HUES6 (cell line): ENCODE measurements at regions not wholly inside any gene's neighbourhood (a gene's known extent, or its start where the extent isn't known, plus 50 kb on each side); places are given as distances from the start of the nearest gene placed in this dataset.
"Not testable (repeated sequence)": the region's sequence is repeated elsewhere in the genome, so short reads cannot be mapped to it uniquely, and the experiment has no call there.

Source experiments
- H3K27ac ChIP-seq: 2 replicates; pipeline ENCODE4 v1.7.0; 2013; ENCODE audit warnings: low read depth, mild to moderate bottlenecking, low read length, inconsistent platforms
- H3K27me3 ChIP-seq: 2 replicates; pipeline ENCODE4 v1.6.1; 2013; ENCODE audit warnings: low read length; ENCODE audit not compliant: control insufficient read depth, insufficient read depth
- H3K36me3 ChIP-seq: 2 replicates; pipeline ENCODE4 v1.6.1; 2013; ENCODE audit warnings: low read length; ENCODE audit not compliant: control insufficient read depth, insufficient read depth
- H3K4me1 ChIP-seq: 2 replicates; pipeline ENCODE4 v1.6.1; 2013; ENCODE audit warnings: low read length; ENCODE audit not compliant: control insufficient read depth, insufficient read depth
- H3K4me3 ChIP-seq: 2 replicates; pipeline ENCODE4 v1.5.1; 2013; ENCODE audit warnings: low read depth, low read length
- H3K9ac ChIP-seq: one replicate; pipeline ENCODE4 v1.6.1; 2013; ENCODE audit warnings: mild to moderate bottlenecking, low read length
- H3K9me3 ChIP-seq: 2 replicates; pipeline ENCODE4 v1.6.1; 2013; ENCODE audit warnings: low read depth, low read length; ENCODE audit not compliant: control insufficient read depth, insufficient read depth

DNA sequence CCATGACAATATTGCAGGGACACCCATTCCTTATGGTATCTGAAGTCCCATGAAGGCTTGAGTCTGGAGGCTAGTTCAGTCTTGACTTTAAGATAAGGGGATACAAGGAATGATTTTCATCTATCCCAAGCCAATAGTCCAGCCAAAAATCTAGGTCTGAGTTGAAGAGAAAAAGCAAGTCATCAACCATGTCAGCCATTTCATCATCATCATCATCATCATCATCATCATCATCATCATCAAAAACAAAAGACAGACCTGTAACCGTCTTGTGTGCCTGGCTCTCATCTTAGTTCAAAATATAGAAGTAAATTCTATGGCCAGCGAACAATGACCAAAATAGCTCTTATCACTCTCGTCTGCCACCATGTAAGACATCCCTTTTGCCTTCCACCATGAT lies 59.5 kb upstream of the FAM90A26 start:
- not testable (repeated sequence) for H3K27me3 ChIP-seq, H3K27ac ChIP-seq, H3K9ac ChIP-seq, H3K4me3 ChIP-seq, H3K36me3 ChIP-seq, H3K4me1 ChIP-seq, H3K9me3 ChIP-seq

DNA sequence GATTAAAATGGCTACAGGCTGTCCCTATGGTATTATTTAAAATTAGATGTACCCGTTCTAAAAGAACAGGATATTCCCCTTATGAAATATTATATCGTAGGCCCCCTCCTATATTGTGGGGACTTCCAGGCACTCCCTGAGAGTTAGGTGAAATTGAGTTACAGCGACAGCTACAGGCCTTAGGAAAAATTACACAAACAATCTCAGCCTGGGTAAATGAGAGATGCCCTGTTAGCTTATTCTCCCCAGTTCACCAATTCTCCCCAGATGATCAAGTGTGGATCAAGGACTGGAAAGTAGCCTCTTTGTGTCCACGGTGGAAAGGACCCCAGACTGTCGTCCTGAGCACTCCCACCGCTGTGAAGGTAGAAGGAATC lies 67.1 kb upstream of the FAM90A26 start:
- not testable (repeated sequence) for H3K9ac ChIP-seq, H3K9me3 ChIP-seq, H3K4me1 ChIP-seq, H3K27ac ChIP-seq, H3K36me3 ChIP-seq, H3K4me3 ChIP-seq, H3K27me3 ChIP-seq

DNA sequence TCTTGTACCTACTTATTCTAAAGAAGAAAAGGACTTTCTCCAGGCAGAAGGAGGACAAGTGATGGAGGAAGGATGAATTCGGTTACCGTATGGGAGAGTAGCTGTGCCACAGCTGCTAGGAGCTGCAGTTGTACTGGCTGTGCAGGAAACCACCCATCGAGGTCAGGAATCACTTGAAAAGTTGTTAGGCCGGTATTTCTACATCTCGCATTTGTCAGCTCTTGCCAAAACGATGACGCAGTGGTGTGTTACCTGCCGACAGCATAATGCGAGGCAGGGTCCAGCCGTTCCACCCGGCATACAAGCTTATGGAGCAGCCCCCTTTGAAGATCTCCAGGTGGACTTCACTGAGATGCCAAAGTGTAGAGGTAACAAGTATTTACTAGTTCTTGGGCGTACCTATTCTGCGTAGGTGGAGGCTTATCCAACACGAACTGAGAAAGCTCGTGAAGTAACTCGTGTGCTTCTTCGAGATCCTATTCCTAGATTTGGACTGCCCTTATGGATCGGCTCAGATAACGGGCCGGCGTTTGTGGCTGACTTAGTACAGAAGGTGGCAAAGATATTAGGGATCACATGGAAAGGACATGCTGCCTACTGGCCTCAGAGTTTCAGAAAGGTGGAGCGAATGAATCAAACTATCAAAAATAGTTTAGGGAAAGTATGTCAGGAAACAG lies 67.6 kb upstream of the FAM90A26 start:
- H3K36me3 ChIP-seq, H3K4me3 ChIP-seq, H3K9ac ChIP-seq, H3K27me3 ChIP-seq, H3K4me1 ChIP-seq, H3K9me3 ChIP-seq, H3K27ac ChIP-seq: not testable (repeated sequence)

DNA sequence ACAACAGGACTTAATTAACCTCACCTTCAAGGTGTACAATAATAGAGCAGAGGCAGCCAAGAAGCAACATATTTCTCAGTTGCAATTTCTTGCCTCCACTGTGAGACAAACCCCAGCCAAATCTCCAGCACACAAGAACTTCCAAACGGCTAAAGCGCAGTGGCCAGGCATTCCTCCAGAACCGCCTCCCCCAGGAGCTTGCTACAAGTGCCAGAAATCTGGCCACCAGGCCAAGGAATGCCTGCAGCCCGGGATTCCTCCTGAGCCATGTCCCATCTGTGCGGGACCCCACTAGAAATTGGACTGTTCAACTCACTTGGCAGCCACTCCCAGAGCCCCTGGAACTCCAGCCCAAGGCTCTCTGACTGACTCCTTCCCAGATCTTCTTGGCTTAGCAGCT lies 73.9 kb upstream of the FAM90A26 start:
- H3K27me3 ChIP-seq, H3K9ac ChIP-seq, H3K4me3 ChIP-seq, H3K36me3 ChIP-seq, H3K9me3 ChIP-seq, H3K27ac ChIP-seq, H3K4me1 ChIP-seq: not testable (repeated sequence)

DNA sequence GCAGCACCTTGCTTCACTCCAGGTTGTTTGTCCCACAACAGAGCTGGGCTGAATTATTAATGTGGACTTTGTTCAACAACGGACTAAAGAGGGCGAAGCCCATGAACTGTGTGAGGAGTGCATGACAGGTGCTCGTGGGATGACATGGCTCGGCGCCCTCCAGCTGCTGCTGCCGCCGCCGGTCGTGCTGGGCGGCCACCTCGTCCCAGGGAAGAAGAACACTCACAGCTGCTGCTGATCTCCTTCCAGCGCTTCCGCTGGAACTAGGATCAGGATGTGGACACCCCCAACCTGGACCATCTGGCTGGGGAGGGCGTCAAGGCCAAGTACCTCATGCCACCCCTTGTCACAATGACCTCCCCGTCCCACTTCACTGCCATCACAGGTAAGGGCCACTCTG lies 91.4 kb upstream of the FAM90A26 start:
- not testable (repeated sequence) for H3K27ac ChIP-seq, H3K36me3 ChIP-seq, H3K9ac ChIP-seq, H3K4me1 ChIP-seq, H3K27me3 ChIP-seq, H3K4me3 ChIP-seq
- peaks cover 11% of the 10 kb centered on the region for H3K9me3 ChIP-seq

DNA sequence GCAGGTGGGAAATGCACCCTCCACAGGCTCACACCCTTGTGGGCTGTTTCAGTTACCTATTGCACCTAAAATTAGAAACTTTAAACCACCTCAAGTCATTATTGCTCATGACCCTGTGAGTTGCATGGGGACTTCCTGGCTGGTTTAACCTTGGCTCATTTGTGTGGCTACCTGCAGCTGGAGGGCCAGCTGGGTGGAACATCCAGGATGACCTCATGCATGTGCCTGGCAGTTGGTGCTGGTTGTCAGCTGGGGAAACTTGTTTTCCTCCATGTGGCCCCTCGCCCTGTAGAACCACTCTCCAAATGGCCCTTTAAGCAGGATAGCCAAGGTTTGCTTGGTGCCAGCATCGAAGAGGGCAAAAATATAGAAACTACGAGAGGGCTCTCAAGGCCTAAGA lies 93.2 kb upstream of the FAM90A26 start:
- not testable (repeated sequence) for H3K4me3 ChIP-seq, H3K27ac ChIP-seq

DNA sequence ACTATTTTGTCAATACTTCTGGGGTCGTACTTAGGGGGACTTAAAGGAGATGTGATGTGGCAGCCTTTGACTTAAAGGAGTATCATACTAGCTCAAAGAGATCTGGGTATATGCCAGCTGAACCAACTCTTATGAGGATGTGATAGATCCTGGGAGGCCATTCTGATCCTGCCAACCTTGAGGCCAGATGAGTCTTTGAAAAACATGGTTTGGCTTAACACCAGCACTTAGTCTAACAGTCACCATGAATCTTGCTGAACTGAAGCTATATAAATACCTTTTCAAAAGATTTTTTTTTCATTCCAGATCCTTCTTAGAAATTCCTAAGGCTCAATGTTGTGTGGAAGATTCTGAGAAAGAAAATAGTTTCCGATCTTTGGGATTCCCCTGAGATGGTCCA lies 93.7 kb upstream of the FAM90A26 start:
- H3K9ac ChIP-seq, H3K4me1 ChIP-seq, H3K27ac ChIP-seq, H3K36me3 ChIP-seq, H3K27me3 ChIP-seq, H3K4me3 ChIP-seq: not testable (repeated sequence)
- peaks cover 11% of the 10 kb centered on the region for H3K9me3 ChIP-seq

More for the DNA sequence above, 93.2 kb upstream of the FAM90A26 start:
- peaks cover 11% of the 10 kb centered on the region for H3K9me3 ChIP-seq
- not testable (repeated sequence) for H3K4me1 ChIP-seq, H3K36me3 ChIP-seq, H3K27me3 ChIP-seq, H3K9ac ChIP-seq

DNA sequence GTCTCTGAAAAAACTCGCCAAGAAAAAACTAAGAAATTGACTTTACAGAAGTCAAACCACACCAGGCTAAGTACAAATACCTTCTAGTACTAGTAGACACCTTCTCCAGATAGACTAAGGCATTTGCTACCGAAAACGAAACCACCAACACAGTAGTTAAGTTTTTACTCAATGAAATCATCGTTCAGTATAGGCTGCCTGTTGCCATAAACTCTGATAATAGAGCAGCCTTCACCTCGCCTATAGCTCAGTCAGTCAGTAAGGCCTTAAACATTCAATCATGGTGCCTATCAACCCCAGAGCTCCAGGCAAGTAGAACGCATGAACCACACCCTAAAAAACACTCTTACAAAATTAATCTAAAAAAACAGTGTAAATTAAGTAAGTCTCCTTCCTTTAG lies 96.8 kb upstream of the FAM90A26 start:
- not testable (repeated sequence) for H3K36me3 ChIP-seq, H3K9ac ChIP-seq, H3K4me3 ChIP-seq, H3K27me3 ChIP-seq, H3K4me1 ChIP-seq, H3K9me3 ChIP-seq, H3K27ac ChIP-seq

DNA sequence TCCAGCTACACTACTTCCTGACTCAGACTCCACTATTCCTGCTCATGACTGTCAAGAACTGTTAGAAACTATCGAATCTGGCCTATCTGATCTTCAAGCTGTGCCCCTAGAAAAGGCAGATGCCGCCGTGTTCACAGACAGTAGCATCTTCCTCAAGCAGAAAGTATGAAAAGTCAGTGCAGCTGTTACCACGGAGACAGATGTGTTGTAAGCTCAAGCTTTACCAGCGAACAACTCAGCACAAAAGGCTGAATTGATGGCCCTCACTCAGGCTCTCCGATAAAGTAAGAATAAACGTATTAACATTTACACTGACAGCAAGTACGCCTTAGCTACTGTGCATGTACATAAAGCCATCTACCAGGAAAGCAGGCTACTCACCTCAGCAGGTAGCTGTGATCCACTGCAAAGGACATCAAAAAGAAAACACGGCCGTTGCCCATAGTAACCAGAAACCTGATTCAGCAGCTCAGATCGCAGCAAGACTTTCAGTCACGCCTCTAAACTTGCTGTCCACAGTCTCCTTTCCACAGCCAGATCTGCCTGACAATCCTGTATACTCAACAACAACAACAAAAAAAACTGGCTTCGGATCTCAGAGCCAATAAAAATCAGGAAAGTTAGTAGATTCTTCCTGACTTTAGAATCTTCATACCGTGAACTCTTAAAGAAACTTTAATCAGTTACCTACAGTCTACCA lies 97.5 kb upstream of the FAM90A26 start:
- not testable (repeated sequence) for H3K9ac ChIP-seq, H3K9me3 ChIP-seq, H3K27me3 ChIP-seq, H3K4me3 ChIP-seq, H3K36me3 ChIP-seq, H3K27ac ChIP-seq, H3K4me1 ChIP-seq

DNA sequence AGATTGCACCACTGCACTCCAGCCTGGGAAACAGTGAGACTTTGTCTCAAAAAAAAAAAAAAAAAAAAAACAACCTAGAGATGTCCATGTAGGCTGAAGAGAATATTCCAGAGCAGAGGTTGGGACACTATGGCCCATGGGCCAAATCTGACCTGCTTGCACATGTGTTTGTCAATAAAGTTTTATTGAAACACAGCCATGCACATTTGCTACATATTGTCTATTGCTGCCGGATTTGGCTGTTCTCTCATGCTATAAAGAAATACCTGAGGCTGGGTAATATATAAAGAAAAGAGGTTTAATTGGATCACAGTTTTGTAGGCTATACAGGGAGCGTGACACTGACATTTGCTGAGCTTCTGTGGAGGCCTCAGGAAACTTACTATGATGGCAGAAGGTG lies 102.3 kb upstream of the FAM90A26 start:
- H3K27ac ChIP-seq, H3K27me3 ChIP-seq, H3K4me3 ChIP-seq, H3K9ac ChIP-seq, H3K36me3 ChIP-seq, H3K9me3 ChIP-seq, H3K4me1 ChIP-seq: not testable (repeated sequence)

DNA sequence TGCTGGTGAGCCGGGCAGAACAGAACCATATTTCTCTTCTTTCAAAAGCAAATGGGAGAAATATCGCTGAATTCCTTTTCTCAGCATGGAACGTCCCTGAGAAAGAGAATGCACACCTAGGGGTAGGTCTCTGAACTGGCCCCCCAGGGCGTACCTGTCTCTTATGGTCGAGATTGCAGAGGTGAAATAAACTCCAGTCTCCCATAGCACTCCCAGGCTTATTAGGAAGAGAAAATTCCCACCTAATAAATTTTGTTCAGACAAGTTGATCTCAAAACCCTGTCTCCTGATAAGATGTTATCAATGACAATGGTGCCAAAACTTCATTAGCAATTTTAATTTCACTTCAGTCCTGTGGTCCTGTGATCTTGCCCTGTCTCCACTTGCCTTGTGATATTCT lies 106.6 kb upstream of the FAM90A26 start:
- H3K4me3 ChIP-seq, H3K4me1 ChIP-seq, H3K36me3 ChIP-seq, H3K27ac ChIP-seq, H3K9me3 ChIP-seq, H3K27me3 ChIP-seq, H3K9ac ChIP-seq: not testable (repeated sequence)

DNA sequence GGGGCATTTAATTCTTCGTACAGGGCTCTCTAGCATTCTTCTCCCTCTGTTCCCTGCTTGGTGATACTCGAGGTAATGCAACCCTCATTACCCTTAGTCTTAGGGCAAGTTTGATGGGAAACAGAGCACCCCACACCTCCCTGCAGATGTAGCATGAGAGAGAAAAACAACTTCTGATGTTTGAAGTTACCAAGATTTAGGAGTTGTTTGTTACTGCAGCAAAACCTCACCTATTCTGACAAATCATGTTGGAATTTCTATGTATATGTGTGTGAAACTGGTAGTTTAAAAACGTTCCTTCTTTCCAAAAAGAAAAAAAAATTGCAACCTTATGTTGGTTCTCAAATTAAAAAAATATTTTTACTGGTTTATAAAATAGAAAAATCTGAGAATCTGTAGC lies 145.3 kb upstream of the FAM90A26 start:
- not testable (repeated sequence) for H3K4me1 ChIP-seq, H3K27ac ChIP-seq

More for the DNA sequence above, 145.3 kb upstream of the FAM90A26 start:
- not testable (repeated sequence) for H3K9me3 ChIP-seq, H3K36me3 ChIP-seq, H3K27me3 ChIP-seq, H3K4me3 ChIP-seq, H3K9ac ChIP-seq
